Inferior parietal cortex (tissue), 1 donor: ENCODE measurements at regions not wholly inside any gene's neighbourhood (a gene's known extent, or its start where the extent isn't known, plus 50 kb on each side); places are given as distances from the start of the nearest gene placed in this dataset.
"Not testable (repeated sequence)": the region's sequence is repeated elsewhere in the genome, so short reads cannot be mapped to it uniquely, and the experiment has no call there.

Experiments used
- DNase-seq: peaks from one replicate; pipeline ENCODE4 v3.0.0-alpha.2; 2016; ENCODE audit errors: extremely low spot score

GRCh38 chr11:134598368-134598767 is 186.3 kb upstream of the B3GAT1 start:
- DNase-seq: no peak

- no peak for DNase-seq
Measured at GRCh38 chr11:134597452-134597851, 185.4 kb upstream of the B3GAT1 start.

GRCh38 chr11:134596404-134596803 is 184.4 kb upstream of the B3GAT1 start:
- DNase-seq: no peak

GRCh38 chr11:134592391-134592990 is 180.4 kb upstream of the B3GAT1 start:
- DNase-seq: no peak

- no peak for DNase-seq
Measured at GRCh38 chr11:134591338-134591737, 179.3 kb upstream of the B3GAT1 start.

DNA sequence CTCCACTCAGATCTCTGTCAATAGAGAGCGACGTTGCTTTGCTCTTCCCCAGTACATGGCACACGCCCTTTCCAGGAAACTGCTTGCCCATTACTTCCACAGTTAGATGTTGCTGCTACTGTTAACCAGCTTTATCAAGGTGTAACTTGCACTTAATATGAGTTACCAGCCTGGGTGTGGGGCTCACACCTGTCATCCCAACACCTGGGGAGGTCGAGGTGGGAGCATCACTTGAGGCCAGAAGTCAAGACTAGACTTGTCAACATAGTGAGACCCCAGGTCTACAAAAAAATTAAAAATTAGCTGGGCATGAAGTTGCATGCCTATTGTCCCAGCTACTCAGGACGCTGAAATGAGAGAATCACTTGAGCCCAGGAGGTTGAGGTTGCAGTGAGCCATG is 177.1 kb upstream of the B3GAT1 start:
- no peak for DNase-seq

- DNase-seq: not testable (repeated sequence)
Measured at GRCh38 chr11:134588460-134589110, 176.5 kb upstream of the B3GAT1 start.

GRCh38 chr11:134587345-134587744 is 175.3 kb upstream of the B3GAT1 start:
- no peak for DNase-seq

DNA sequence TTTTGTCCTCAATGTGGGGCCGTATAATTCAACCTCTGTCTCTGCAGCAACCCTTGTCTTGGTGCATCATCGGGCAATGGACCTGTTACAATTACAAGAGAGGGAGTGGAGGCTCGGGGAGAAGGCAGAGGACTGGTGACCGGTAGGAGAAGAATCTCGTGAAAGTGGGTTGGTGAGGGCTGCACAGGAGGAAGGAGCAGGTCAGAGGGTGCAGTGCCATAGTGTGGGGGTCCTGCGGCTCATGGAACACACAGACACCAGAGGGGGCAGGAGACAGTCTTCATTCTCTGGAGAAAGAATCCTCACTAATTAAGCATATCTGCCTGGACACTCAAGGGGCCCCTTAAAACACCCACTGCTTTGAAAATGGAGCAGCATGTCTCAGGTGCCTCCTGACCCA is 174.7 kb upstream of the B3GAT1 start:
- DNase-seq: no peak

- DNase-seq: no peak
Measured at GRCh38 chr11:134585666-134586610, 173.9 kb upstream of the B3GAT1 start.

- no peak for DNase-seq
Measured at GRCh38 chr11:134584706-134585445, 172.8 kb upstream of the B3GAT1 start.

GRCh38 chr11:134584001-134584561 is 172.0 kb upstream of the B3GAT1 start:
- DNase-seq: no peak

GRCh38 chr11:134583397-134583990 is 171.5 kb upstream of the B3GAT1 start:
- no peak for DNase-seq

- DNase-seq: no peak
Measured at GRCh38 chr11:134582770-134583095, 170.7 kb upstream of the B3GAT1 start.

DNA sequence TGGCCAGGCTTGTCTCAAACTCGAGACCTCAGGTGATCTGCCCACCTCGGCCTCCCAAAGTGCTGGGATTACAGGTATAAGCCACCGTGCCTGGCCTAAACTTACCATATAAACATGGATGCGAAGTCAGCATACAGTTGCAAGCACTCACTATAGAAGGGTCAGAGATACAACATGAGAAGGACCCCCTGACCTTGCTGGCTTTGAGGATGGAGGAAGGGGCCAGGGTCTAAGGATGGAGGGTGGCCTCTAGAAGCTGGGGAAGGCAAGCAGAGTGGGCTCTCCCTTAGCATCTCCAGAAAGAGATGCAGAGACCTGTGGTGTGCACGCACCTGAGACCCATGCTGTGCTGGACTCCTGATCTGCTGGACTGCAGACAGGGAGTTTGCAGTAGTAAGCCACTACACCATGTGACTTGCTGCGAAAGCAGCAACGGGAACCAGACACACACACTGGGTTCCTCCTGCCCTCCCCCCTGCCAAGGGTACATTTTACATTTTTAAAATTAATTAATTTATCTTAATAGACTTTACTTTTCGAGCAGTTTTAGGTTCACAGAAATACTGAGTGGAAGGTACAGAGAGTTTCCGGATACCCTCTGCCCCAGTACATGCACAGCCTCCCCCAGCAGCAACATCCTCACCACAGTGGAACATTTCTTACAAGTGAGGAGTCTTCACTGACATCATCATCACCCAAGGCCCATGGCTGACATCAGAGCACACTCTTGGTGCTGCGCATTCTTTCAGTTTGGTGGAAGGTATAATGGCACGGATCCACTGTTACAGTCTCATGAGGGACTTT is 170.1 kb upstream of the B3GAT1 start:
- DNase-seq: no peak

GRCh38 chr11:134581121-134581626 is 169.1 kb upstream of the B3GAT1 start:
- no peak for DNase-seq

DNA sequence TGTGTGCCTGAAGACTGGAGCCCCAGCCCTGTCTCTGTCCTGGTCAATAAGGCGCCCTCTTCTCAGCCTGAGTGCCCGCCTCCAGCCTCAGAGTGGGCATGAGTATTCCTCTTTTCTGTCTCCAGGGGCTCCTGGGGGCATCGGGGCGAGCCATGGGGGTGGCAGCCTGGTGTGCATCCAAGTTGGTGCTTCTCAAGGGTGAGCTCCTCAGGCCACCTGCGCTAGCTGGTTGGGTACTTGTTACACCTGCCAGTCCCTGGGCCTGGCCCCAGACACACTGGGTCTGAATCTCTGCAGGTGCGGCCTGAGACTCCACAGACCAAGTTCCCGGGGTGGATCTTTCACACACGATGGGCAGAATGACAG is 168.6 kb upstream of the B3GAT1 start:
- DNase-seq: no peak

DNA sequence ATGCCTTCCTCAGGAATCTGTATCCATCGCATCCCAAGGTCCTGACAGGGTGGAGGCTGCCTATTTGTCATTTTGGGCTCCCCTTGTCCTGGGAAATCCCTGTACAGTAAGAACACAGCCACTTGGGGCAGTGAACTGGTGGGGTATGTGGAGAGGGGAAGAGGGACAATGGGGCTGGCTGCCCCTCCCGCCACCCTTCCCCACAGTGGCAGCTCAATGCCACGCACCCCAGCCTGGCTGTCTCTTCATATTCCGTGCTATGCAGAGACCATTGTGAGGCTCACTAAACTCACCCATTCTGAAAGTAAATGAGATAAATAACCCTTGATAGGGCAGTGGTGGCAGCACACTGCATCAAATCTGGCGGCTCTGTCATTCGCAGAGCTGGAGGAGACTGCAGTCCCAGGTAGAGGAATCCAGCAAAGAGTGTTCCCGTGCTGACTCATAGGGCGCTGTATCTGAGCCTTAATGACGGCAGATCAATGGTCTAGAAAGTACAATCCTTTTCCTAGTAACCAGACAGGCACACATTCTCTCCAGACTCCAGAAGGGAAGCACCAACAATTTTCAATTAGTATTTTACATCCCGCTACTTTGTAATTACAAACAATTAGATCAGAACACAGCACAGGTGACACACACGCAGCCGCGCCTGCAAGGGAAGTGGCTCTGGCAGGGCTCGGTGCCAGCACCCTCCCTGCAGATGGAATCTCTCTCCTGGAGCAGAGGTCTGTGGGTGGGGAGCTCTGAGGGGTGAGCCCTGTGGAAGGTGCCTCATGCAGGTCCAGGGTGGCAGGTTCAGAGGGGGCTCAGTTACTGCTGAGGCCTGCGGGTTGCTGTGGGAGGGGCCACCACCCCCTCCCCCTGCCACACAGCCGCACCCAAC is 167.9 kb upstream of the B3GAT1 start:
- DNase-seq: no peak
